ENCODE measurements at regions not wholly inside any gene's neighbourhood (a gene's known extent, or its start where the extent isn't known, plus 50 kb on each side); places are given as distances from the start of the nearest gene placed in this dataset.
A peak's percentile ranks its signal among the peaks of the same experiment; 100 is the strongest.

GRCh38 chr17:13131225-13131624, 113.4 kb upstream of the ELAC2 start:
- 60 to 61% methylated on average over 5 of the region's 5 CpGs for WGBS, 2 donors
- H3K27ac ChIP-seq (ENCODE audit: low read depth in 1 of 2, low read length in 2 of 2) = no peak overlapping the region
- no peak for ATAC-seq (ENCODE audit: low FRiP score)
- H3K36me3 ChIP-seq (ENCODE audit: control insufficient read depth in 1 of 2, insufficient read depth in 2 of 2, low read length in 1 of 2) = no peaks in the 10 kb centered on the region
- peaks cover 2% of the 10 kb centered on the region for H3K9me3 ChIP-seq (ENCODE audit: control insufficient read depth, low read length)
- peaks cover 0 to 1% of the 10 kb centered on the region in 2 donors for H3K27me3 ChIP-seq (ENCODE audit: control insufficient read depth in 1 of 2, insufficient read depth in 2 of 2, low read length in 1 of 2)
- H3K4me3 ChIP-seq (ENCODE audit: low read length in 2 of 2) = no peak overlapping the region
- no peaks in the 10 kb centered on the region for H3K4me1 ChIP-seq (ENCODE audit: control insufficient read depth in 1 of 2, insufficient read depth in 2 of 2, low read length in 2 of 2)
- intact Hi-C loops (cut with DNase I) = no loop called here
- DNase-seq = no peak

- DNase-seq = no peak
- H3K36me3 ChIP-seq (ENCODE audit: control insufficient read depth in 1 of 2, insufficient read depth in 2 of 2, low read length in 1 of 2) = no peaks in the 10 kb centered on the region
- intact Hi-C loops (cut with DNase I) = no loop called here
Measured at GRCh38 chr17:13129356-13129755, 111.5 kb upstream of the ELAC2 start.

GRCh38 chr17:13128676-13129075, 110.8 kb upstream of the ELAC2 start:
- intact Hi-C loops (cut with DNase I) = no loop called here
- Histone ChIP-seq H3K27ac (ENCODE audit: low read depth in 1 of 2, low read length in 2 of 2) (no peak overlapping the region), H3K4me1 (ENCODE audit: control insufficient read depth in 1 of 2, insufficient read depth in 2 of 2, low read length in 2 of 2) (no peaks in the 10 kb centered on the region), H3K4me3 (ENCODE audit: low read length in 2 of 2) (no peak overlapping the region), H3K27me3 (ENCODE audit: control insufficient read depth in 1 of 2, insufficient read depth in 2 of 2, low read length in 1 of 2) (peaks cover 0 to 1% of the 10 kb centered on the region in 2 donors), H3K36me3 (ENCODE audit: control insufficient read depth in 1 of 2, insufficient read depth in 2 of 2, low read length in 1 of 2) (no peaks in the 10 kb centered on the region), H3K9me3 (ENCODE audit: control insufficient read depth, low read length) (peaks cover 2% of the 10 kb centered on the region)
- DNase-seq = no peak
- 81 to 82% methylated on average over 1 of the region's 1 CpG for WGBS, 2 donors
- no peak for ATAC-seq (ENCODE audit: low FRiP score)

More at GRCh38 chr17:13129356-13129755, 111.5 kb upstream of the ELAC2 start:
- Histone ChIP-seq H3K27me3 (ENCODE audit: control insufficient read depth in 1 of 2, insufficient read depth in 2 of 2, low read length in 1 of 2) (peaks cover 0 to 1% of the 10 kb centered on the region in 2 donors), H3K4me1 (ENCODE audit: control insufficient read depth in 1 of 2, insufficient read depth in 2 of 2, low read length in 2 of 2) (no peaks in the 10 kb centered on the region), H3K27ac (ENCODE audit: low read depth in 1 of 2, low read length in 2 of 2) (no peak overlapping the region), H3K4me3 (ENCODE audit: low read length in 2 of 2) (no peak overlapping the region), H3K9me3 (ENCODE audit: control insufficient read depth, low read length) (peaks cover 2% of the 10 kb centered on the region)
- 67 to 70% methylated on average over 2 of the region's 2 CpGs for WGBS, 2 donors
- ATAC-seq (ENCODE audit: low FRiP score) = no peak

- Histone ChIP-seq H3K27me3 (ENCODE audit: control insufficient read depth in 1 of 2, insufficient read depth in 2 of 2, low read length in 1 of 2) (no peaks in the 10 kb centered on the region), H3K27ac (ENCODE audit: low read depth in 1 of 2, low read length in 2 of 2) (no peak overlapping the region), H3K4me1 (ENCODE audit: control insufficient read depth in 1 of 2, insufficient read depth in 2 of 2, low read length in 2 of 2) (no peaks in the 10 kb centered on the region), H3K36me3 (ENCODE audit: control insufficient read depth in 1 of 2, insufficient read depth in 2 of 2, low read length in 1 of 2) (no peaks in the 10 kb centered on the region), H3K4me3 (ENCODE audit: low read length in 2 of 2) (no peak overlapping the region), H3K9me3 (ENCODE audit: control insufficient read depth, low read length) (peaks cover 2% of the 10 kb centered on the region)
- DNase-seq (no peak), ATAC-seq (ENCODE audit: low FRiP score) (no peak)
- intact Hi-C loops (cut with DNase I) = no loop called here
- WGBS, 2 donors = 84 to 90% methylated on average over 8 of the region's 8 CpGs
Measured at GRCh38 chr17:13127921-13128602, 110.2 kb upstream of the ELAC2 start.

- Histone ChIP-seq H3K27ac (ENCODE audit: low read depth in 1 of 2, low read length in 2 of 2) (no peak overlapping the region), H3K27me3 (ENCODE audit: control insufficient read depth in 1 of 2, insufficient read depth in 2 of 2, low read length in 1 of 2) (no peaks in the 10 kb centered on the region), H3K9me3 (ENCODE audit: control insufficient read depth, low read length) (no peaks in the 10 kb centered on the region), H3K4me1 (ENCODE audit: control insufficient read depth in 1 of 2, insufficient read depth in 2 of 2, low read length in 2 of 2) (no peaks in the 10 kb centered on the region), H3K4me3 (ENCODE audit: low read length in 2 of 2) (no peak overlapping the region), H3K36me3 (ENCODE audit: control insufficient read depth in 1 of 2, insufficient read depth in 2 of 2, low read length in 1 of 2) (no peaks in the 10 kb centered on the region)
- 52 to 59% methylated on average over 7 of the region's 7 CpGs for WGBS, 2 donors
- DNase-seq = no peak
- intact Hi-C loops (cut with DNase I) = no loop called here
- no peak for ATAC-seq (ENCODE audit: low FRiP score)
Measured at GRCh38 chr17:13120864-13121263, 103.0 kb upstream of the ELAC2 start.

GRCh38 chr17:13118311-13118710, 100.5 kb upstream of the ELAC2 start:
- no peaks in the 10 kb centered on the region for H3K4me1 ChIP-seq (ENCODE audit: control insufficient read depth in 1 of 2, insufficient read depth in 2 of 2, low read length in 2 of 2)
- intact Hi-C loops (cut with DNase I) = no loop called here
- ATAC-seq (ENCODE audit: low FRiP score) = no peak
- no peaks in the 10 kb centered on the region for H3K9me3 ChIP-seq (ENCODE audit: control insufficient read depth, low read length)
- H3K27me3 ChIP-seq (ENCODE audit: control insufficient read depth in 1 of 2, insufficient read depth in 2 of 2, low read length in 1 of 2) = no peaks in the 10 kb centered on the region
- H3K27ac ChIP-seq (ENCODE audit: low read depth in 1 of 2, low read length in 2 of 2) = no peak overlapping the region
- no peaks in the 10 kb centered on the region for H3K36me3 ChIP-seq (ENCODE audit: control insufficient read depth in 1 of 2, insufficient read depth in 2 of 2, low read length in 1 of 2)
- no peak for DNase-seq
- no peak overlapping the region for H3K4me3 ChIP-seq (ENCODE audit: low read length in 2 of 2)

- DNase-seq (no peak), ATAC-seq (ENCODE audit: low FRiP score) (no peak)
- no peaks in the 10 kb centered on the region for H3K9me3 ChIP-seq (ENCODE audit: control insufficient read depth, low read length)
- no peak overlapping the region for H3K4me3 ChIP-seq (ENCODE audit: low read length in 2 of 2)
- H3K36me3 ChIP-seq (ENCODE audit: control insufficient read depth in 1 of 2, insufficient read depth in 2 of 2, low read length in 1 of 2) = no peaks in the 10 kb centered on the region
- intact Hi-C loops (cut with DNase I) = no loop called here
- no peaks in the 10 kb centered on the region for H3K27me3 ChIP-seq (ENCODE audit: control insufficient read depth in 1 of 2, insufficient read depth in 2 of 2, low read length in 1 of 2)
- H3K27ac ChIP-seq (ENCODE audit: low read depth in 1 of 2, low read length in 2 of 2) = no peak overlapping the region
- H3K4me1 ChIP-seq (ENCODE audit: control insufficient read depth in 1 of 2, insufficient read depth in 2 of 2, low read length in 2 of 2) = no peaks in the 10 kb centered on the region
Measured at GRCh38 chr17:13117616-13118015, 99.8 kb upstream of the ELAC2 start.

- DNase-seq (peak in 1 of 2 donors; percentile 75), ATAC-seq (ENCODE audit: low FRiP score) (peak; percentile 71)
- no peaks in the 10 kb centered on the region for H3K4me1 ChIP-seq (ENCODE audit: control insufficient read depth in 1 of 2, insufficient read depth in 2 of 2, low read length in 2 of 2)
- H3K4me3 ChIP-seq (ENCODE audit: low read length in 2 of 2) = no peak overlapping the region
- H3K9me3 ChIP-seq (ENCODE audit: control insufficient read depth, low read length) = no peaks in the 10 kb centered on the region
- no peaks in the 10 kb centered on the region for H3K27me3 ChIP-seq (ENCODE audit: control insufficient read depth in 1 of 2, insufficient read depth in 2 of 2, low read length in 1 of 2)
- intact Hi-C loops (cut with DNase I) = no loop called here
- WGBS, 2 donors = 2 to 4% methylated on average over 16 of the region's 16 CpGs
- H3K27ac ChIP-seq (ENCODE audit: low read depth in 1 of 2, low read length in 2 of 2) = no peak overlapping the region
- no peaks in the 10 kb centered on the region for H3K36me3 ChIP-seq (ENCODE audit: control insufficient read depth in 1 of 2, insufficient read depth in 2 of 2, low read length in 1 of 2)
Measured at GRCh38 chr17:13114601-13115031, 96.8 kb upstream of the ELAC2 start.

- no peak for DNase-seq
- Histone ChIP-seq H3K4me3 (ENCODE audit: low read length in 2 of 2) (no peak overlapping the region), H3K36me3 (ENCODE audit: control insufficient read depth in 1 of 2, insufficient read depth in 2 of 2, low read length in 1 of 2) (no peaks in the 10 kb centered on the region), H3K27me3 (ENCODE audit: control insufficient read depth in 1 of 2, insufficient read depth in 2 of 2, low read length in 1 of 2) (no peaks in the 10 kb centered on the region), H3K9me3 (ENCODE audit: control insufficient read depth, low read length) (no peaks in the 10 kb centered on the region), H3K27ac (ENCODE audit: low read depth in 1 of 2, low read length in 2 of 2) (no peak overlapping the region), H3K4me1 (ENCODE audit: control insufficient read depth in 1 of 2, insufficient read depth in 2 of 2, low read length in 2 of 2) (no peaks in the 10 kb centered on the region)
- no peak for ATAC-seq (ENCODE audit: low FRiP score)
- 66 to 70% methylated on average over 16 of the region's 16 CpGs for WGBS, 2 donors
- intact Hi-C loops (cut with DNase I) = no loop called here
Measured at GRCh38 chr17:13113821-13114525, 96.1 kb upstream of the ELAC2 start.

All from aorta (tissue), 5 donors.